HG03457 (cell line): ENCODE measurements at regions not wholly inside any gene's neighbourhood (a gene's known extent, or its start where the extent isn't known, plus 50 kb on each side); places are given as distances from the start of the nearest gene placed in this dataset.
"Not testable (repeated sequence)": the region's sequence is repeated elsewhere in the genome, so short reads cannot be mapped to it uniquely, and the experiment has no call there.

Experiments used
- ATAC-seq: cut with Tn5 transposase; IDR thresholded peaks from one replicate; pipeline ENCODE4 v1.9.1; 2021; ENCODE audit warnings: moderate number of reproducible peaks; ENCODE audit not compliant: unreplicated experiment

GRCh38 chr12:42932936-42933335 lies 343.4 kb upstream of the PRICKLE1 start:
- no peak for ATAC-seq

GRCh38 chr12:42926232-42926631 lies 336.7 kb upstream of the PRICKLE1 start:
- no peak for ATAC-seq

GRCh38 chr12:42924482-42924881 lies 334.9 kb upstream of the PRICKLE1 start:
- no peak for ATAC-seq

DNA sequence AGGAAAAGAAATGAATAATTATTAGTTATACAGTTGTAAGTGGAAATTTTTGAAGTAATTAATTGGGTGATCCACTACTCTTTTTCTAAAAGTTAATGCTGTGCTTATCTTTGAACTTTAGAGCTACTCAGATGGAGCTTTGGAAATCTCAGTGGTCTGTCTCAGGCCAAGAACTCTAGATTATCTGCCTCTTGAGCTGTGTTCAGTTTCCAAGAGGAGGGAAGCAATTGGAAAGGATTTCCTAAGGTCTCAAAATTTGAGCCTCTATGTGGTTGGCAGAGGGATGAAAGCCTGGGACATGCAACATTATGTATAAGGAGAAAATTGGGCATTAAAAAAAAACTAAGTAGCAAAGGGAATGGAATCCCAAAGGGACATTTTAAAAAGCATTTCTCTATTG lies 334.0 kb upstream of the PRICKLE1 start:
- no peak for ATAC-seq

GRCh38 chr12:42923156-42923555 lies 333.6 kb upstream of the PRICKLE1 start:
- no peak for ATAC-seq

DNA sequence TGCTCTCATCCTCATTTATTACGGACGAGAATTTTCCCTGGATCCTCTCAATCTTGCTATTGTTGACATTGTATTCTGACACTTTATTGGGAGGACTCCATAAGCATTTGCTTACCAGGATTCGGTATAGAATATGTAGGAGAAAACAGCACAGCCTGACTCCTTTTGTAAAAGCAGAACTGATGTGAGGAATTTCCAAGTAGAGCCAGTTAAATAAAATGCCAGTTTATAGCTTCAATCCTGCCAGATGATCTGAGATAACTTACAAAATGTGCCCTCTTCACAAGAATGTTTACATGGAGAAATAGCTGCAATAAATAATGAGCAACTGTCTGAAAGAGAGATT lies 332.9 kb upstream of the PRICKLE1 start:
- no peak for ATAC-seq

DNA sequence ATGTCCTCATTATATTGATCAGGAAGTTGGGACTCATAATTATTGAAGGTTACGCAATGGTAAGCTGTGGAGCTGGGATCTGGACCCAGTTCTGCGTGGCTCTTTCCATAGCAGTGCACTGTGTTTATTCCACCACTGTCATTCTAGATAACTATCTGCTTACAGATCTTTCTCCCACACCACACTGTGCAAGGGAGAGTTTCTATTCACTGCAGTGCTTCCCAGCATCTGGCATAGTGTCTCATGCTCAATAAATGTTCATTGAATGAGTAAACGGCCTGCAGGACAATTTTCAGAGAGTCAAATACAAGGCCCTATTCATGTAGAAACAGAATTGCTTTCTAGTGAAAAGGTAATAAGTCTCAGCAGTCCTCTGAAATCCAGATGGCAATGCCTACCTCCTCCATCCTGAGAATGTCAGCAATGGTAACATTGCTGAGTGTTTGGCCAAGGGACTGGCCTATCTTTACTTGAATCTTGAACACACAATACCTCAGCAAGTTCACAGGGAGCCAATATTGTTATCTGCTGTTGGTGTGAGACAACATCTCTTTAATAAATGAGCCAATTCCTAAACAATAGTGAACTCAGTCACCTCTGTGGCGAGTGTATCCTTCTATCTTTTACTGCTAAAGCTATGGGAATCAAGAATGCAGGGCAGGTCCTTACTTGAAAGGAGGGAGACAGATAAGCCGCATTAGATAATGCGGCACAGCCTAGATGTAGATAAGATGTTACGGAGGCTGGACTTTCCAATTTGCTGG lies 332.4 kb upstream of the PRICKLE1 start:
- no peak for ATAC-seq

- no peak for ATAC-seq
Measured at GRCh38 chr12:42919691-42920090, 330.1 kb upstream of the PRICKLE1 start.

DNA sequence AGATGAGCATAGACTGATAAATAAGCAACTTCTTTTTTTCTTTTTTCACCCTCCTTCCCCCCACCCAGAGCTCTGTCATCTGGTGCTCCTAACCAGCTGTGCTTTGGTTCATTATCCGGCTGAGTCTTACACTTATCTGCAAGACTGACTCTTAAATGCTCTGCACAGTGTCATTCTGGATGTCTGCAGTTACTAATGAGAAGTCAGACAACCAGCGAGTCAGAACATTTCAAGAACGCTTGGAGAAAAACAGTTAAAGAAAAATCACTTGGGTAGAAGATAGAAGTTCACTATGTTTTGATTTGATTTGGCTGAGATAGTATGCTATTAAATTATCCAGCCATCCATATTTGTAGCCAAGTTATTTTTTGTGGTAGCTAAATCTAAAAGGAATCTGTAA lies 328.9 kb upstream of the PRICKLE1 start:
- ATAC-seq = no peak

- ATAC-seq = no peak
Measured at GRCh38 chr12:42916143-42916542, 326.6 kb upstream of the PRICKLE1 start.

DNA sequence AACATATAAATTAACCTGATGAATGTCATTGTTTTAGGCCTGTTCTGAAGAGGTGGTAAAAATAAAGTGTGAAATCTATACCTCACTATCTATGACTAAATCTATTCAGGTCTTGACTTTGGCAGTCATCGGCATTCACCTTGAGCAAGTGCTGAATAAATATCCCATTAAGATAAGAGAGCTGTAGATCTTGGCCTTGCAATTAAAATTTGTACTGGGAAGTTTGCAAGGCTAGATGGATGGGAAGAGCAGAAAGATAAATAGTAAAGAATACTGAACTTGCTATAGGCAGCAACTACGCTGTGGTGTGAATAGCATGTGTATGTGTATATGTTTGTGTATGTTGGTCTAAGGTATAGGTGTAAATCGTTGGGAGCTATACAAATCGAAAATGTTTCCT lies 325.9 kb upstream of the PRICKLE1 start:
- no peak for ATAC-seq

GRCh38 chr12:42912367-42912766 lies 322.8 kb upstream of the PRICKLE1 start:
- no peak for ATAC-seq

GRCh38 chr12:42910656-42911055 lies 321.1 kb upstream of the PRICKLE1 start:
- ATAC-seq = no peak

DNA sequence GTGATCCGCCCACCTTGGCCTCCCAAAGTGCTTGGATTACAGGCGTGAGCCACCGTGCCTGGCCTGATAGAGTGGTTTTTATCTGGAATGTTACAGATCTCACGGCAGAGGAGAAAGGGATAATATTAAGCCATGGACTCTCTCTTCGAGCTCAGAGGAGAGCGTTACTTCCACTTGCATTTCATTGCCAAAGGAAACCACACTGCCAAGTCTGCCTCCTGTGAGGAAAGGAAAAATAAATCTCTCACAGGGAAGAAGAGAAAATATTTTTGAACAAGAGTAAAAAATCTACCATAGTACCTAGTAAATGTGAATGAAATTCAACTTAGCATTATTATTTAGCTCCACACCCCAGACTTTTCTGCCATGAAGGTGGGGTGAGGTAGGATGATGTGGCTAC lies 319.2 kb upstream of the PRICKLE1 start:
- no peak for ATAC-seq

DNA sequence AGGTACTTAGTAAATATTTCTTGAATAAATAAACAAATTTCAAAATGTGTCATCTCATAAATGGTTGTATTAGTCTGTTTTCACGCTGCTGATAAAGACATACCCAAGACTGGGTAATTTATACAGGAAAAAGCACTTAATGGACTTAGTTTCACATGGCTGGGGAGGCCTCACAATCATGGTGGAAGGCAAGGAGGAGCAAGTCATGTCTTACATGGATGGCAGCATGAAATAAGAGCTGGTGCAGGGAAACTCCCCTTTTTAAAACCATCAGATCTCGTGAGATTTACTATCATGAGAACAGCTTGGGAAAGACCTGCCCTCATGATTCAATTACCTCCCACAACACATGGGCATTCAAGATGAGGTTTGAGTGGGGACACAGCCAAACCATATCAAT lies 317.3 kb upstream of the PRICKLE1 start:
- ATAC-seq = not testable (repeated sequence)

DNA sequence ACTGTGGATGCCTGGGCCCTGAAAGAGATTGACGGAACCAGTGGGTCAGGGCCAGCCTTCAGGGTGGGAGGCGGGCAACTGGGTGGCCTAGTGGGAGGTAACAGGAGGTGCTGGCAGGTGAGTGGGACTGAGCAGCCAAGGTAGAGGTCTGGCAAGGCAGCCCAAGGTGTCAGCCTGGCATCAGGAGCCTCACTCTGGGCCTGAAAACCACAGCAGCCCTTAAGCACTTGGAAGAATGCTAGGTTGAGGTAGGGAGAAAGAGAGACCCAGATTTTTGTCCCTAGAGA lies 315.8 kb upstream of the PRICKLE1 start:
- no peak for ATAC-seq

DNA sequence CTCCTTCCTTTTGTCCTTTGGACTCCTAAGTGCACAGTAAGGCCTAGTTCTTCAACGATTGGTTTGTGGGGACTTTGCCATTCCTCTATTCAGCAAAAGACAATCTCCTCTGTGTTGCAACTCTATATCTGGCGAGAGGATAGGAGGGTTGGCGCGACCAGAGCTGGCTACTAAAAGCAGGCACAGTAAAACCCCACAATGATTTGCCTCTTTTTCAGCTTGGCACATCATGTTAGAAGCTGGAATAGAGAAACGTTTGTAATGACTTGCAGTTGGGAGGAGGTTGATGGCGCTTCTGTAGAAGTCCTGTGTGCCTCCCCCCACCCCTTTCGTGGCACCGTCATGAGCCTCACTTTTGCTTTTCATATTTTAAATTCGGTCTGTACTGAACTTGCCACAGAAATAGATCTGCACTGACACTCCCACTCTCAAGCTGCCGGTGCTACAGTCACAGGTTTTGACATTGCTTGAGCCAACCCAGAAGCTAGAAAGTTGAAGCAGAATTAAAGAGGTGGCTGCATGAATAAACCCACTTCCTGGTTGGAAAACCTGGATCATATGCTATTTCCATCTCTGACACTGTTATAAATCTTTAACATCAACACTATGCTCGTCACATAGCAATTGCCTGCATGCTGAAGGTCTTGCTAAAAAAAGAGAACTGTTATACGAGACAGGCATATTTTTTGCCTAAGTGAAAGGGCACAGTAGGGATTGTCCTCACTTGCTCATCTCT lies 315.3 kb upstream of the PRICKLE1 start:
- ATAC-seq = no peak

DNA sequence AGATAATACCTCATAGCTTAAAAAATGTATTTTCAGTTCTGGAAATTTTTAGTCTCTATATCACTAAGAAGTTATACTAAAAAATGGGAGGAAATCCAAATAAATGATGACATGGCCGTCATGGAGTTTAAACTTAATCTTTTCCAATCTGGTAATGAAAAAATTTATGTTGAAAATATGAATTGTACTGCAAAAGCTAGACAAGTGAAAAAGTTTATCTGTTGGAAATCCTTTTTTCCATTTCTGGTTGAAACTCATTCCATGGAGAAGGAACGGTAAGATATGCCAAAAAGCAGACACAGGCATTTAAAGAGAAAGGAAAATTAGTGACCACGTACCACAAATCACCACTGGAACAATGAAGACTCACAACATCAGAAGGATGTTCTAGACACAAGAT lies 314.2 kb upstream of the PRICKLE1 start:
- no peak for ATAC-seq

DNA sequence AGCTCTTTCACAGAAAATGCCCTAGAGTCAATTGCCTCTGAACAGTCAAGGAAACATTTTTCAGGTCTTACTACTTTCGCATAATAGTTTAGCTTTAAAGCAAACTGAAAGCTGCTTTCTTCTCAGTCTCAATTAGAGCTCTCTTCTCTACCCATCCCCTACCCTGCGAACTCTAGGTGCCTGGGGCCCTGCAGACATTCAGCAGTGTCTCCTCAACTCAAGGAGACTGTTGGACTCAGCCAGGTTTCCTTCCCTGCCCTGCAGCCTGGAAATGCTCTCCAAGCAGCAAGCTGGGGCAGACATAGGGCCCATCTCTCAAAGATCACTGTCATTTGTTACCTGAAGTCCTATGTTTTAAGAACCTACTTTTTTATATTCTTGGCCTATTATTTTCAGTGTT lies 312.5 kb upstream of the PRICKLE1 start:
- ATAC-seq = no peak

- no peak for ATAC-seq
Measured at GRCh38 chr12:42893803-42894202, 304.3 kb upstream of the PRICKLE1 start.

- ATAC-seq = no peak
Measured at GRCh38 chr12:42892702-42893551, 303.4 kb upstream of the PRICKLE1 start.

DNA sequence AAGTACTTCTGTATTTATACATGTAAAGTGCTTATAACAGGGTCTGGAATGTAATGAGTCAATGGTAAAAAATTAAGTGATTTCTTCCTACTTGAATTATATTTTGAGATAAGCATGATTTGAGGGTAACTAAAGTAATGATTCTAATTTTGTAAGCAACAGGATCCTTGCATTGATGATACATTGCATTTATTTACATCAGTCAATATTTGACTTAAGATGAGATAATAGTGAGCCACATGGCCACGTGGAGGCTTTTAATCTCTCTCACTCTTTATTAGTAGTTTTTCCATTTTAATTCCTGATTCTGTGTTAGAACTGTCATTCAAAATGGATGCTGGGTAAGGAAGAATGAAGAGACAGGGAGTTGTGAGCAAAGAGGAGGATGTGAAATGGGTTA lies 298.1 kb upstream of the PRICKLE1 start:
- ATAC-seq = no peak
